Stimulated activated effector memory CD8-positive, alpha-beta T cell treated with anti-CD3 and anti-CD28 coated beads, Interleukin-12 subunit alpha, Interleukin-12 subunit beta, amount 100 ng/mL, for 72 hours (primary cell): ENCODE measurements at regions not wholly inside any gene's neighbourhood (a gene's known extent, or its start where the extent isn't known, plus 50 kb on each side); places are given as distances from the start of the nearest gene placed in this dataset.

Experiments used
- ATAC-seq: fragments of 150-1000 bp; cut with Tn5 transposase; 2 replicates; pipeline ENCODE4 v1.10.0; 2021
- DNase-seq, 2 donors: peaks; one replicate each; pipeline ENCODE4 v3.0.0; 2021 to 2022; ENCODE audit warnings: low spot score in 2 of 2
- H3K27ac Mint-ChIP-seq: one replicate; pipeline ENCODE4 v1.8.0; 2022; ENCODE audit warnings: mild to moderate bottlenecking, mixed read lengths
- H3K36me3 Mint-ChIP-seq: one replicate; pipeline ENCODE4 v1.8.0; 2022; ENCODE audit warnings: mild to moderate bottlenecking, mixed read lengths
- H3K4me1 Mint-ChIP-seq: one replicate; pipeline ENCODE4 v1.8.0; 2022; ENCODE audit warnings: mixed read lengths
- H3K4me3 Mint-ChIP-seq: one replicate; pipeline ENCODE4 v1.8.0; 2022; ENCODE audit warnings: mild to moderate bottlenecking, mixed read lengths
- H3K9me3 Mint-ChIP-seq: one replicate; pipeline ENCODE4 v1.8.0; 2022; ENCODE audit warnings: mixed read lengths

DNA sequence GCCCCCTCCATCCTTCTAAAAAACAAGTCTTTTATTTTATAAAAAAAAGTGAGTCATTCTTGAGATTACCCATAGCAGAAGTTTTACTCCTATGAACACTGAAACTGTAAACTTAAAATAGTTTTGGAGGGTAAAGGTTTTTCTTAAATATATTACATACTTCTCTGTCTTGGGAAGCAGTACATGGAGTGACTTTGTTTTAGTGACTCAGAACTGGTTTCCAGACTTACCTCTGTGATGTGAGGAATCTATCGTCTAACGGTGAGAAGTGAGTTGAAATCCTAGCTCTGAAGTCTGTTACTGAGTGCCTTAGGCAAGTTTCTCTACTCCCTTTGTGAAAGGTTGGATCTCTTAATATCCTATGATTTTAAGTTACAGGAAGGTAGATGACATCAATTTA lies 176.3 kb upstream of the POU3F1 start:
- Mint-ChIP-seq H3K36me3 (no peaks in the 10 kb centered on the region), H3K27ac (no peak overlapping the region), H3K4me3 (no peak overlapping the region), H3K9me3 (no peaks in the 10 kb centered on the region), H3K4me1 (peaks cover 5% of the 10 kb centered on the region)
- no peak for ATAC-seq
- DNase-seq, result no peak

- no peak overlapping the region for H3K27ac Mint-ChIP-seq
- no peaks in the 10 kb centered on the region for H3K9me3 Mint-ChIP-seq
- no peak for DNase-seq
- H3K4me3 Mint-ChIP-seq, result no peak overlapping the region
- H3K4me1 Mint-ChIP-seq, result peaks cover 5% of the 10 kb centered on the region
- no peak for ATAC-seq
- H3K36me3 Mint-ChIP-seq, result no peaks in the 10 kb centered on the region
Measured at GRCh38 chr1:38221006-38221649, 174.5 kb upstream of the POU3F1 start.

- Mint-ChIP-seq H3K36me3 (no peaks in the 10 kb centered on the region), H3K27ac (no peak overlapping the region), H3K9me3 (no peaks in the 10 kb centered on the region), H3K4me1 (peaks cover 12% of the 10 kb centered on the region), H3K4me3 (no peak overlapping the region)
- no peak for DNase-seq
- ATAC-seq, result no peak
Measured at GRCh38 chr1:38217316-38217715, 170.7 kb upstream of the POU3F1 start.

GRCh38 chr1:38213646-38214434 lies 167.2 kb upstream of the POU3F1 start:
- H3K4me3 Mint-ChIP-seq, result no peak overlapping the region
- peaks cover 12% of the 10 kb centered on the region for H3K4me1 Mint-ChIP-seq
- no peaks in the 10 kb centered on the region for H3K9me3 Mint-ChIP-seq
- no peaks in the 10 kb centered on the region for H3K36me3 Mint-ChIP-seq
- DNase-seq (no peak), ATAC-seq (no peak)
- H3K27ac Mint-ChIP-seq, result no peak overlapping the region

DNA sequence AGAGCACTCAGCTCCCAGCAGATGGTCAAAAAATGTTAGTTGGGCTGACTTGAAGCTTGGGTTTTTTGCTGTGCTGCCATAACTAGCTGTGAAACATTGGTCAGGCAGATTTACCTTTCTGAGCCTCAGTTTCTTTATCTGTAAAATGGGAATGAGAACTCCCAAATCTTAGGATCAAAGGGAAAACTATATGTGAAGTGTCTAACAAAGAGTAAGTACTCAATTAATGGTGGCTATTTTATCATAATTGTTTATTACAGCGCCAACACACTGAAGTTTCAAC lies 164.2 kb upstream of the POU3F1 start:
- Mint-ChIP-seq H3K4me1 (peaks cover 12% of the 10 kb centered on the region), H3K36me3 (no peaks in the 10 kb centered on the region), H3K27ac (no peak overlapping the region), H3K4me3 (no peak overlapping the region), H3K9me3 (no peaks in the 10 kb centered on the region)
- no peak for DNase-seq
- ATAC-seq, result no peak

- ATAC-seq (no peak), DNase-seq (no peak)
- Mint-ChIP-seq H3K9me3 (no peaks in the 10 kb centered on the region), H3K4me3 (no peak overlapping the region), H3K4me1 (peaks cover 12% of the 10 kb centered on the region), H3K36me3 (no peaks in the 10 kb centered on the region), H3K27ac (no peak overlapping the region)
Measured at GRCh38 chr1:38210021-38210894, 163.7 kb upstream of the POU3F1 start.

GRCh38 chr1:38208716-38209632 lies 162.4 kb upstream of the POU3F1 start:
- H3K27ac Mint-ChIP-seq, result no peak overlapping the region
- ATAC-seq, result no peak
- DNase-seq, result no peak
- no peak overlapping the region for H3K4me3 Mint-ChIP-seq
- no peaks in the 10 kb centered on the region for H3K36me3 Mint-ChIP-seq
- H3K9me3 Mint-ChIP-seq, result no peaks in the 10 kb centered on the region
- peaks cover 8% of the 10 kb centered on the region for H3K4me1 Mint-ChIP-seq

- no peak overlapping the region for H3K27ac Mint-ChIP-seq
- ATAC-seq (no peak), DNase-seq (no peak)
- no peaks in the 10 kb centered on the region for H3K9me3 Mint-ChIP-seq
- H3K4me1 Mint-ChIP-seq, result no peaks in the 10 kb centered on the region
- H3K4me3 Mint-ChIP-seq, result no peak overlapping the region
- H3K36me3 Mint-ChIP-seq, result no peaks in the 10 kb centered on the region
Measured at GRCh38 chr1:38207906-38208305, 161.3 kb upstream of the POU3F1 start.

DNA sequence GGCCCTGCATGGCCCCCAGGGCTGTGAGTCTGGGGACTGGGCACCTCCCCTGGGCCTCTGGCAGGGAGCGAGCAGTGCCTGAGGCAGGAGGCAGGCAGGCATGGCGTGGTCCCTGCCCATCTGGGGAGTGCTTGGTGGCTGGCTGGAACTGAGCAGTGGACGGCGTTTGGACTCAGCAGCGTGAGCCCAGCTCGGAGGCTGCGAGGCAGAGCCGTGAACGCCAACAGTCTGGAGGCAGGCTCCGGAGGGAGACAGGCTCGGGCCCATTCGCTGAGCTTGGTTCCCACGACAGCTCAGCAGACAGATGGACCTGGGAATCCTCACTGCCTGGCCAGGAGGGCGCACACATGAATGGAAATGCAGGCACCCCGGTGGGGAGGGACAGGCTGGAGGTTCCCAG lies 160.7 kb upstream of the POU3F1 start:
- Mint-ChIP-seq H3K9me3 (no peaks in the 10 kb centered on the region), H3K4me1 (no peaks in the 10 kb centered on the region), H3K36me3 (no peaks in the 10 kb centered on the region), H3K27ac (no peak overlapping the region), H3K4me3 (no peak overlapping the region)
- ATAC-seq (no peak), DNase-seq (no peak)

DNA sequence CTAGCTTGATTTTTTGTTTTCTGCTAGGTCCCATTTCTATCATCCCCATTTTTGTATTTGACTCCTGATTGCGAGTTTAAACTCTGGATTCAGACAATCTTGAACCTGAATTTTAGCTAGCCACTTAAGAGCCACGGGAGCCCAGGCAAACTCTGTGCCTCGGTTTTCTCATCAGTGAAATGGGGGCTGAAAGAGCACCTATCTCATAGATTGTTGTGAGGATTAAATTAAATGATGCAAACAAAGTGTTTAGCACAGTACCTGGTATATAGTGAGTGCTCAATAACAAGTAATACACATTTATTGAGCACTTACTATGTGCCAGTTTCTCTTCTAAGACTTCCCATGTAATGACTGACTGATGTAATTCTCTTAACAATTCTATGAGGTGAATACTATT lies 158.1 kb upstream of the POU3F1 start:
- Mint-ChIP-seq H3K4me1 (no peaks in the 10 kb centered on the region), H3K9me3 (no peaks in the 10 kb centered on the region), H3K27ac (no peak overlapping the region), H3K36me3 (no peaks in the 10 kb centered on the region), H3K4me3 (no peak overlapping the region)
- no peak for ATAC-seq
- no peak for DNase-seq

- DNase-seq, result no peak
- Mint-ChIP-seq H3K4me3 (no peak overlapping the region), H3K9me3 (no peaks in the 10 kb centered on the region), H3K36me3 (no peaks in the 10 kb centered on the region), H3K4me1 (no peaks in the 10 kb centered on the region), H3K27ac (no peak overlapping the region)
- ATAC-seq, result no peak
Measured at GRCh38 chr1:38203441-38203840, 156.8 kb upstream of the POU3F1 start.

DNA sequence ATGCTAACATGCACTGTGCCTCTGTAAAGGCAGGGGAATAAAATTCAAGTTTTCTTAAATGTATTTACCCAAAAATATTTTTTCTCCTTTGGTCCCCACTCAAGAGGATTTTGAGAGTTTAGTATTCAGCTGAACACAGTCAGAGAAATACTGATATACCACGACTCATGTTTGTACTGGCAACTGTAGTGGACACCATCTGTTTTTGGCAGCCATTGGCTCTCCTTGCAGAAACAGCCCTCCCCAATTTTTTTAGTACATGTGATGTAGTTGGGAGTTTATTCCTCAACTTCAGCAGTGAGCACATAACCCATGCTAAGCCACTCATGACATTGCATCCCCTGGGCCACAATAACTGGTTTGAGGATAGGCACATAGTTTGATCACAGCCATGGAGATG lies 154.8 kb upstream of the POU3F1 start:
- no peaks in the 10 kb centered on the region for H3K4me1 Mint-ChIP-seq
- H3K9me3 Mint-ChIP-seq, result no peaks in the 10 kb centered on the region
- no peak for DNase-seq
- no peak overlapping the region for H3K4me3 Mint-ChIP-seq
- no peak for ATAC-seq
- no peak overlapping the region for H3K27ac Mint-ChIP-seq
- no peaks in the 10 kb centered on the region for H3K36me3 Mint-ChIP-seq

GRCh38 chr1:38198621-38199020 lies 152.0 kb upstream of the POU3F1 start:
- Mint-ChIP-seq H3K4me1 (no peaks in the 10 kb centered on the region), H3K36me3 (no peaks in the 10 kb centered on the region), H3K27ac (no peak overlapping the region), H3K9me3 (no peaks in the 10 kb centered on the region), H3K4me3 (no peak overlapping the region)
- ATAC-seq, result no peak
- no peak for DNase-seq

GRCh38 chr1:38198099-38198498 lies 151.5 kb upstream of the POU3F1 start:
- DNase-seq (no peak), ATAC-seq (no peak)
- Mint-ChIP-seq H3K4me3 (no peak overlapping the region), H3K36me3 (no peaks in the 10 kb centered on the region), H3K4me1 (no peaks in the 10 kb centered on the region), H3K27ac (no peak overlapping the region), H3K9me3 (no peaks in the 10 kb centered on the region)
